Skeletal muscle tissue (tissue), 3 donors: ENCODE measurements at regions not wholly inside any gene's neighbourhood (a gene's known extent, or its start where the extent isn't known, plus 50 kb on each side); places are given as distances from the start of the nearest gene placed in this dataset.
"Not testable (repeated sequence)": the region's sequence is repeated elsewhere in the genome, so short reads cannot be mapped to it uniquely, and the experiment has no call there.

Experiments
- H3K27ac ChIP-seq: one replicate; pipeline ENCODE4 v1.7.0; 2013; ENCODE audit warnings: mild to moderate bottlenecking, low read depth, low read length, inconsistent platforms
- H3K27me3 ChIP-seq, 3 donors: one replicate each; pipeline ENCODE4 v1.7.0; 2013; ENCODE audit warnings: low read length in 3 of 3; ENCODE audit not compliant: control insufficient read depth in 3 of 3, insufficient read depth in 3 of 3
- H3K36me3 ChIP-seq, 3 donors: one replicate each; pipeline ENCODE4 v1.7.0; 2013; ENCODE audit warnings: low read length in 3 of 3; ENCODE audit not compliant: control insufficient read depth in 3 of 3, insufficient read depth in 3 of 3
- H3K4me1 ChIP-seq, 3 donors: one replicate each; pipeline ENCODE4 v1.7.0; 2013; ENCODE audit warnings: low read length in 3 of 3, mild to moderate bottlenecking in 3 of 3; ENCODE audit not compliant: control insufficient read depth in 3 of 3, insufficient read depth in 3 of 3
- H3K4me3 ChIP-seq, 3 donors: one replicate each; pipeline ENCODE4 v1.7.0; 2013; ENCODE audit warnings: low read length in 3 of 3
- H3K9ac ChIP-seq, 3 donors: one replicate each; pipeline ENCODE4 v1.7.0; 2013; ENCODE audit warnings: low read length in 3 of 3, mild to moderate bottlenecking in 3 of 3, moderate library complexity in 2 of 3, low read depth in 1 of 3
- H3K9me3 ChIP-seq, 3 donors: one replicate each; pipeline ENCODE4 v1.7.0; 2013; ENCODE audit warnings: low read length in 3 of 3; ENCODE audit not compliant: control insufficient read depth in 3 of 3
- donor health status: Osteomylitis.

DNA sequence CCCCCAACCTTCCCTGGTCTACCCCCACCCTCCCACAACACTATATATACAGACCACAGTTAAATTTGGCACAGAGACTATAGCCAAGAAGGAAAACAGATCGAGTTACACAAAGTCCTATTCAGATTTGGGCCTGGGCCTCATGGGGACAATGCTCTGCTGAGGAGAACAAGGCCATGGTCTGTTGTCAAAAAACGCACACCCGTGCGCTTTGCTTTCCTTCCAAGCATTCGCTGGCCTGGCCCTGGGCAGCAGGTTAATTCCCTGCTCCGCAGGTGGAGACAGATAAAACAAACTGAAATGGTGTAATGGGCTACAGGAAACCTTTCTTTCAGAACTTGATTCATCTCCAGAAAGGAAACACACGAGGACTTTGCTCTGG, 256.2 kb downstream of the BCL2L11 start:
- not testable (repeated sequence) for H3K36me3 ChIP-seq, H3K4me3 ChIP-seq, H3K27me3 ChIP-seq, H3K9me3 ChIP-seq, H3K4me1 ChIP-seq, H3K9ac ChIP-seq, H3K27ac ChIP-seq

DNA sequence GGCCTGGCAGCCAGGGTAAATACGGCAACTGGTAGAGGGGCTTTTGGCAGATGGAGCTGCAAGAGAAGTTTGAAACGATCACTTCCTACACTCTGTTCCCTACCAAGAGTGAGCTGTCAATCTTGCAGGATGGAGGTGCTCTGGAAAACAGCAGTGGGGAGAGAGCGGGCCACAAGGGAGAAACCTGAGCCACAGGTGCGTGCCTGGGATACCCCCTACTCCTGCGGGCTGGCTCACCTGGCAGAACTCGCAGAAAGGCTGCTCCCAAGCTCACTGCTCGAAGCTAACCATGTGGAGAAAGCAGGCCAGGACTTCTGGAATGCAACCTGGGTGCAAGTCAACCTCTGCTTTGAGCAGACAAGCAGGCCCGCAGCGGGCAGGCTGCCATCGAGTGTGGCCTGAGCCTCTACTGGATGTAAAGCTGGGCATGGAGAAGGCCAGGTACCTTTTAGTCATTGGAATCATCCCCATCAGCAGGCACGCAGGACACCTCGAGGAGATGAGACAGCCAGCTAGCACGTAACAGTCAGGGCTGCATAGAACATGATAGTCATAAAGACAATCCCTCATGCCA, 256.8 kb downstream of the BCL2L11 start:
- H3K9me3 ChIP-seq, H3K4me1 ChIP-seq, H3K9ac ChIP-seq, H3K36me3 ChIP-seq, H3K4me3 ChIP-seq, H3K27ac ChIP-seq, H3K27me3 ChIP-seq: not testable (repeated sequence)

GRCh38 chr2:111378348-111378747, 257.6 kb downstream of the BCL2L11 start:
- not testable (repeated sequence) for H3K4me3 ChIP-seq, H3K36me3 ChIP-seq, H3K27ac ChIP-seq, H3K9ac ChIP-seq, H3K27me3 ChIP-seq, H3K4me1 ChIP-seq, H3K9me3 ChIP-seq

DNA sequence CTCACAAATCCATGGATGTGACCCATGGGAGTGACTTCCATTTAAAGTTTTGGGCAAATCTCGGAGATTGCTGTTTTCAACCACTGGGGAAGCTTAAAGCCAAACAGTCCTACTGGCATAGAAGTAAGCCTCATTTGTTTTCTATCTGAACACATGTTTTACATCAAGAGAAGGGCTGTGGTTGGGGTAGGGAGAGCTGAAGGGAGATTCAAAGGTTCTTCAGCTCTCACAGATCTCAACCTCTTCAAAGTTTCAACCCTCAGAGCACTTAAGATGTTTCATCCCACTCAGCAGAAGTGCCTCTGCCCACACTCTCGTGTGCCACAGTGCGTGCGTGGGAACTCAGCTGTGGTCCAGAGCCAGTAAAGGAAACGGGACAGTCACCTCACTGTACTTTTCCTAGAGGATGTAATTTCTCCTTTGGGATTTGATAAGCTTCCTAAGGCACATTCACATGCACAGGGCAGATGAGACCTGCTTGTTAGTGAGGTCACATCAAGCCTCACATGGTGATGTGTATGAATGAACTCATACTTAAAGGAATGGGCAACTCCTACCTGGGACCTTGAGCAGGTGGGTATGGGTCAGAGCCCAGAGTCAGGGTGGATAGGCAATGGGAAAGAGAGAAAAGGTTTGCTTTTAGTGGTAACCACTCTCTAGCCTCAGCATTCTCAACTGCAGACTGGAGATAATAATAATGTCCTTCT, 260.2 kb downstream of the BCL2L11 start:
- H3K36me3 ChIP-seq, H3K27me3 ChIP-seq, H3K27ac ChIP-seq, H3K4me1 ChIP-seq, H3K9ac ChIP-seq, H3K9me3 ChIP-seq, H3K4me3 ChIP-seq: not testable (repeated sequence)

- not testable (repeated sequence) for H3K27ac ChIP-seq, H3K36me3 ChIP-seq, H3K9me3 ChIP-seq, H3K27me3 ChIP-seq, H3K9ac ChIP-seq, H3K4me3 ChIP-seq, H3K4me1 ChIP-seq
Measured at GRCh38 chr2:111381530-111382306, 261.0 kb downstream of the BCL2L11 start.

DNA sequence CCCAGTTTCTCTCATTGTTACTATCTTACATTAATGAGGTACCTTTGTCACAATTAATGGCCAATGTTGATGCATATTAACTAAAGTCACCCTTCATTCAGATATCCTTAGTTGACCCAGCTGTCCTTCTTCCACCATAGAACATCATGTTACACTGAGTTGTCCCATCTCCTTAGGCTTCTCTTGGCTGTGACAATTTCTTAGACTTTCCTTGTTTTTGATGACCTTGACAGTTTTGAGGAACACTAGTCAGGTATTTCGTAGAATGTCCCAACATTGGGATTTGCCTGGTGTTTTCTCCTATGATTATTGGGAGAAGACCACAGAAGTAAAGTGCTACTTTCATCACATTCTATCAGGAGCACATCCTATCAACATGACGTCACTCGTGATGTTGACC, 261.8 kb downstream of the BCL2L11 start:
- H3K4me3 ChIP-seq, H3K36me3 ChIP-seq, H3K27ac ChIP-seq, H3K9me3 ChIP-seq, H3K27me3 ChIP-seq, H3K4me1 ChIP-seq, H3K9ac ChIP-seq: not testable (repeated sequence)

DNA sequence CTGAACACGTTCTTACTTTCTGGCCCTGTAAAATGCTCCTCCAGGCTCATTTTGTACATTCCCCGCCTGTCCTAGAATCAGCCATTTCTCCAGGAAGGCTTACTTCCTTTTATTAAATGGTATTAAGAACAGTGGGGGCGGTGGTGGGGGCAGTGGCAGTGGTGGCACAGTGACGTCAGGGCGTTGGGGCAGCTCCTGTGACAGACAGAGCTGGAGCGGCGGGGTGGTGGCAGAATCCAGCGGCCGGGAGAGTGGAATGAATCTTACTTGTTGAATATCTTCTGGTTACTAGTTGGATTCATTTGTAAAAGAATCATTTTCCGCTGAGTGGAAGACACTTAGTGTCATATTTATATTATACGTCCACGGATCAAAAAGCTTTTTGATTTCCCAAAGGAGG, 262.6 kb downstream of the BCL2L11 start:
- not testable (repeated sequence) for H3K4me1 ChIP-seq

GRCh38 chr2:111385226-111385957, 264.7 kb downstream of the BCL2L11 start:
- H3K27me3 ChIP-seq, H3K9me3 ChIP-seq, H3K36me3 ChIP-seq, H3K27ac ChIP-seq, H3K4me3 ChIP-seq, H3K4me1 ChIP-seq, H3K9ac ChIP-seq: not testable (repeated sequence)

More for the DNA sequence above, 262.6 kb downstream of the BCL2L11 start:
- H3K27me3 ChIP-seq, H3K36me3 ChIP-seq, H3K4me3 ChIP-seq, H3K9me3 ChIP-seq, H3K27ac ChIP-seq, H3K9ac ChIP-seq: not testable (repeated sequence)

DNA sequence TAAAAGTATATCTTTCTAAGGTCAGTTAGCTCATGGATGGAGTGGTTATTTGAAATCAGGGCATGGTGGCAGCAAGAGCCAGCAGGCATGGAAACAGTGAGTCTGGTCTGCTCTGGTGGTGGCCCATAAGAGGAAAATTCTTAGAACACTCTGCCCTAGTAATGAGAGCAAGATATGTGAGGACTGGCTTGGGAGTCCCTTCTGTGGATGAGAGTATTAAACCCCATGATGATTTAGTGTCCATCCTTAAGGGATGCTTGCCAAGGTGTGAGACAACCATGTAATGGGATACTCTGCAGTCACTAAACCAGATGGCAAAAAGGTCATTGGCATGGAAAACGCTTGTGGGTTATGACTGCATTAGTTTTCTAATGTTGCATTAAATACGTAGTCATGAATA, 269.9 kb downstream of the BCL2L11 start:
- H3K9me3 ChIP-seq: not testable (repeated sequence)

More for the DNA sequence above, 269.9 kb downstream of the BCL2L11 start:
- not testable (repeated sequence) for H3K27me3 ChIP-seq, H3K9ac ChIP-seq, H3K27ac ChIP-seq, H3K4me1 ChIP-seq, H3K4me3 ChIP-seq, H3K36me3 ChIP-seq
